HCT116 (cell line): ENCODE measurements at regions not wholly inside any gene's neighbourhood (a gene's known extent, or its start where the extent isn't known, plus 50 kb on each side); places are given as distances from the start of the nearest gene placed in this dataset.

Experiments
- ATAC-seq: fragments of 200-7000 bp; cut with Tn5 transposase; 2 replicates; pipeline ENCODE4 v1.9.1; 2020; ENCODE audit warnings: mild to moderate bottlenecking, moderate library complexity
- BruUV-seq: library from RNA; stranded (reverse); fragments of 400-500 nt; replicated peaks from 2 replicates; lab custom pipeline; 2021; lab: Mats Ljungman, UMichigan
- CTCF ChIA-PET: fragments of 300-600 bp; sonication (Branson Sonifier 250); formaldehyde crosslinking; loops from one replicate; lab custom pipeline; 2021; ENCODE audit warnings: antibody characterized with exemption; lab: Charles Lee
- POLR2A ChIA-PET: fragments of 300-600, 350-600 bp; sonication (Branson Sonifier 250); formaldehyde crosslinking; loops from one replicate; lab custom pipeline; 2021; ENCODE audit warnings: antibody characterized with exemption; lab: Charles Lee
- RAD21 ChIA-PET, 2 experiments: fragments of 300-600 bp; sonication (Branson Sonifier 250); formaldehyde crosslinking; loops; one replicate each; lab custom pipeline; 2023; ENCODE audit warnings: low total read pairs in 2 of 2; ENCODE audit not compliant: uncharacterized antibody in 2 of 2, unreplicated experiment in 2 of 2, low non-redundant PET in 1 of 2; lab: Charles Lee
- DNase-seq: peaks from one replicate; pipeline ENCODE4 v3.0.0-alpha.2; 2010; ENCODE audit warnings: low read depth, low spot score
- H2AFZ ChIP-seq: fragments of 200-600 bp; shearing (Covaris generic), sonication (generic); 2 replicates; pipeline ENCODE4 v1.6.1; 2017; ENCODE audit warnings: low read depth, mixed run types, mixed read lengths, antibody characterized with exemption, low read length; ENCODE audit not compliant: poor library complexity, severe bottlenecking
- H3K27ac ChIP-seq: 2 replicates; pipeline ENCODE4 v1.5.1; 2012; ENCODE audit warnings: low read depth, low read length
- H3K27me3 ChIP-seq: fragments of 200-600 bp; sonication (generic); 2 replicates; pipeline ENCODE4 v1.6.1; 2016; ENCODE audit warnings: mixed run types, low read length, mixed read lengths; ENCODE audit not compliant: insufficient read depth
- H3K36me3 ChIP-seq, 2 experiments: fragments of 200-500 bp in 1 of 2; fragments of 200-600 bp in 1 of 2; sonication (Bioruptor generic) in 1 of 2; sonication (generic) in 1 of 2; 2 replicates each; pipeline versions ENCODE4 v1.5.1 to v1.6.1; 2014 to 2016; ENCODE audit warnings: low read length in 2 of 2, inconsistent platforms in 1 of 2, mixed read lengths in 1 of 2, mixed run types in 1 of 2; ENCODE audit not compliant: insufficient read depth in 2 of 2, control insufficient read depth in 1 of 2
- H3K4me1 ChIP-seq, 2 experiments: fragments of 200-600 bp in 1 of 2; sonication (generic) in 1 of 2; 2 replicates each; pipeline versions ENCODE4 v1.5.1 to v1.6.1; 2012 to 2017; ENCODE audit warnings: low read length in 2 of 2, inconsistent platforms in 1 of 2, mild to moderate bottlenecking in 1 of 2, mixed read lengths in 1 of 2, mixed run types in 1 of 2, moderate library complexity in 1 of 2; ENCODE audit not compliant: insufficient read depth in 2 of 2, control insufficient read depth in 1 of 2
- H3K4me2 ChIP-seq: fragments of 200-600 bp; sonication (generic); 2 replicates; pipeline ENCODE4 v1.6.1; 2017; ENCODE audit warnings: mixed run types, low read length, mixed read lengths
- H3K4me3 ChIP-seq, 2 experiments: fragments of 200-600 bp in 1 of 2; sonication (generic) in 1 of 2; replicated peaks in 1 of 2; 2 replicates each; pipeline ENCODE4 v1.5.1; 2011 to 2016; ENCODE audit warnings: low read length in 2 of 2, control low read depth in 1 of 2, low read depth in 1 of 2, mild to moderate bottlenecking in 1 of 2, mixed read lengths in 1 of 2, mixed run types in 1 of 2
- H3K79me2 ChIP-seq: fragments of 200-600 bp; sonication (generic); 2 replicates; pipeline ENCODE4 v1.6.1; 2017; ENCODE audit warnings: mild to moderate bottlenecking, mixed run types, low read length, moderate library complexity, mixed read lengths; ENCODE audit not compliant: insufficient read depth
- H3K9ac ChIP-seq: fragments of 200-600 bp; sonication (generic); 2 replicates; pipeline ENCODE4 v1.6.1; 2016; ENCODE audit warnings: low read length, mixed read lengths
- H3K9me2 ChIP-seq: fragments of 200-600 bp; sonication (generic), shearing (Covaris generic); 2 replicates; pipeline ENCODE4 v1.6.1; 2017; ENCODE audit warnings: mixed run types, mild to moderate bottlenecking, moderate library complexity; ENCODE audit not compliant: insufficient read depth
- H3K9me3 ChIP-seq, 2 experiments: fragments of 200-500 bp in 1 of 2; fragments of 200-600 bp in 1 of 2; sonication (Bioruptor generic) in 1 of 2; sonication (generic) in 1 of 2; 2 replicates each; pipeline ENCODE4 v1.6.1; 2014 to 2017; ENCODE audit warnings: low read length in 2 of 2, mixed read lengths in 2 of 2, inconsistent platforms in 1 of 2, low read depth in 1 of 2, mild to moderate bottlenecking in 1 of 2, mixed run types in 1 of 2, moderate library complexity in 1 of 2; ENCODE audit not compliant: control insufficient read depth in 1 of 2, insufficient read depth in 1 of 2
- H4K20me1 ChIP-seq: fragments of 200-600 bp; sonication (generic), shearing (Covaris generic); 2 replicates; pipeline ENCODE4 v1.6.1; 2017; ENCODE audit warnings: mixed run types, mild to moderate bottlenecking, moderate library complexity; ENCODE audit not compliant: insufficient read depth
- CTCF ChIP-seq, 3 experiments: fragments of 200-600 bp in 1 of 3; sonication (generic) in 1 of 3; IDR thresholded peaks in 2 of 3; conservative IDR thresholded peaks in 1 of 3; 2 replicates each; pipeline ENCODE4 v1.5.1; 2012 to 2017; ENCODE audit warnings: low read depth in 2 of 3, low read length in 2 of 3, antibody characterized with exemption in 1 of 3, borderline replicate concordance in 1 of 3, control low read depth in 1 of 3, mild to moderate bottlenecking in 1 of 3, mixed read lengths in 1 of 3, mixed run types in 1 of 3, moderate library complexity in 1 of 3; ENCODE audit not compliant: insufficient read depth in 1 of 3
- EGR1 ChIP-seq: IDR thresholded peaks from 2 replicates; pipeline ENCODE4 v1.6.1; 2012; ENCODE audit warnings: low read depth
- ELF1 ChIP-seq: IDR thresholded peaks from 2 replicates; pipeline ENCODE4 v1.6.1; 2012; ENCODE audit warnings: low read depth, borderline replicate concordance
- EZH2 ChIP-seq: fragments of 200-600 bp; sonication (generic); IDR thresholded peaks from 2 replicates; pipeline ENCODE4 v1.6.1; 2017; ENCODE audit warnings: antibody characterized with exemption, mixed run types
- EZH2phosphoT487 ChIP-seq: fragments of 200-600 bp; IDR thresholded peaks from 2 replicates; pipeline ENCODE4 v1.6.1; 2018; ENCODE audit warnings: antibody characterized with exemption, borderline replicate concordance
- FOSL1 ChIP-seq: IDR thresholded peaks from 2 replicates; pipeline ENCODE4 v1.6.1; 2012; ENCODE audit warnings: low read depth
- JUND ChIP-seq: IDR thresholded peaks from 2 replicates; pipeline ENCODE4 v1.6.1; 2012
- RAD21 ChIP-seq: IDR thresholded peaks from 2 replicates; pipeline ENCODE4 v1.6.1; 2012; ENCODE audit warnings: low read depth, mild to moderate bottlenecking
- SIN3A ChIP-seq: IDR thresholded peaks from 2 replicates; pipeline ENCODE4 v1.6.1; 2012; ENCODE audit warnings: low read depth
- YY1 ChIP-seq: IDR thresholded peaks from 2 replicates; pipeline ENCODE4 v1.6.1; 2011; ENCODE audit warnings: low read length, low read depth, moderate library complexity, mild to moderate bottlenecking; ENCODE audit not compliant: insufficient replicate concordance; ENCODE audit errors: extremely low read depth
- ZBTB33 ChIP-seq: IDR thresholded peaks from 2 replicates; pipeline ENCODE4 v1.6.1; 2011; ENCODE audit warnings: mild to moderate bottlenecking, low read length, moderate library complexity; ENCODE audit not compliant: insufficient replicate concordance; ENCODE audit errors: extremely low read depth
- ZFX ChIP-seq: fragments of 450-650 bp; IDR thresholded peaks from 2 replicates; pipeline ENCODE4 v1.6.1; 2017
- ZNF274 ChIP-seq: fragments of 200-500 bp; sonication (Bioruptor generic); IDR thresholded peaks from 2 replicates; pipeline ENCODE4 v1.6.1; 2014; ENCODE audit warnings: mild to moderate bottlenecking, low read depth, low read length, inconsistent platforms
- intact Hi-C: fragments of 100-400 bp; cut with micrococcal nuclease; formaldehyde crosslinking; loops from 2 replicates; pipeline ENCODE4 v1.10.0; 2022
- TF ChIP-seq, protein P1 (sequence below): IDR thresholded peaks from 2 replicates; pipeline ENCODE4 v1.6.1; 2012; ENCODE audit warnings: low read depth
- TF ChIP-seq, protein P2 (sequence below): IDR thresholded peaks from 2 replicates; pipeline ENCODE4 v1.6.1; 2012

- CTCF ChIA-PET, result no interaction called here
- intact Hi-C loops, result no loop called here
- H3K27ac ChIP-seq, result no peak overlapping the region
Measured at GRCh38 chr6:145383428-145383827, 351.9 kb downstream of the EPM2A start.

DNA sequence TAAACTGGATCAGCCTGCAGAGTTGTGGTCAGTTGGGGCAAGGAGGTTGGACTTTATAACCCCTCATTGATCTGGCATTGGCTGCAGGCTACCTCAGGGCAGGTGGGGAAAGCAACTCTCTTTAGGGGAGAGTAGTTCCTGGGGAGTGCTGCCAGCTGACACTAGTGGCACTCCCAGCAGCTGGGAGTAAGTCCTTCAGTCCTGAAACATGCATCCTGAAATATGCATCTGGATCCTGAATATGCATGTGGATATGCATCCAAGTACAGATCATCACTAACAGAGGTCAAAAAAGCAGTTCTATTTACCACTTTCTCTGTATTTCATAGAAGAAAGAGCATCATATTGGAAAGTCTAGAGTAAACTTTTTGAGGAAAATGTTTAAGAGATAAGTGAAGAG lies 350.8 kb downstream of the EPM2A start:
- Histone ChIP-seq H3K27ac (no peak overlapping the region), H3K36me3 (no peaks in the 10 kb centered on the region), H3K79me2 (no peaks in the 10 kb centered on the region), H3K9ac (no peak overlapping the region), H3K27me3 (no peaks in the 10 kb centered on the region), H2AFZ (no peak overlapping the region), H3K4me3 (no peak overlapping the region), H3K9me2 (no peaks in the 10 kb centered on the region), H3K4me2 (no peak overlapping the region), H3K9me3 (no peaks in the 10 kb centered on the region), H4K20me1 (no peaks in the 10 kb centered on the region), H3K4me1 (no peaks in the 10 kb centered on the region)
- no peak for ATAC-seq
- ChIA-PET RAD21 (no interaction called here), CTCF (no interaction called here), POLR2A (no interaction called here)
- intact Hi-C loops, result no loop called here
- no peak for DNase-seq
- no TSS peak for BruUV-seq
- no peak for TF ChIP-seq SIN3A
- TF ChIP-seq, protein P1, sequence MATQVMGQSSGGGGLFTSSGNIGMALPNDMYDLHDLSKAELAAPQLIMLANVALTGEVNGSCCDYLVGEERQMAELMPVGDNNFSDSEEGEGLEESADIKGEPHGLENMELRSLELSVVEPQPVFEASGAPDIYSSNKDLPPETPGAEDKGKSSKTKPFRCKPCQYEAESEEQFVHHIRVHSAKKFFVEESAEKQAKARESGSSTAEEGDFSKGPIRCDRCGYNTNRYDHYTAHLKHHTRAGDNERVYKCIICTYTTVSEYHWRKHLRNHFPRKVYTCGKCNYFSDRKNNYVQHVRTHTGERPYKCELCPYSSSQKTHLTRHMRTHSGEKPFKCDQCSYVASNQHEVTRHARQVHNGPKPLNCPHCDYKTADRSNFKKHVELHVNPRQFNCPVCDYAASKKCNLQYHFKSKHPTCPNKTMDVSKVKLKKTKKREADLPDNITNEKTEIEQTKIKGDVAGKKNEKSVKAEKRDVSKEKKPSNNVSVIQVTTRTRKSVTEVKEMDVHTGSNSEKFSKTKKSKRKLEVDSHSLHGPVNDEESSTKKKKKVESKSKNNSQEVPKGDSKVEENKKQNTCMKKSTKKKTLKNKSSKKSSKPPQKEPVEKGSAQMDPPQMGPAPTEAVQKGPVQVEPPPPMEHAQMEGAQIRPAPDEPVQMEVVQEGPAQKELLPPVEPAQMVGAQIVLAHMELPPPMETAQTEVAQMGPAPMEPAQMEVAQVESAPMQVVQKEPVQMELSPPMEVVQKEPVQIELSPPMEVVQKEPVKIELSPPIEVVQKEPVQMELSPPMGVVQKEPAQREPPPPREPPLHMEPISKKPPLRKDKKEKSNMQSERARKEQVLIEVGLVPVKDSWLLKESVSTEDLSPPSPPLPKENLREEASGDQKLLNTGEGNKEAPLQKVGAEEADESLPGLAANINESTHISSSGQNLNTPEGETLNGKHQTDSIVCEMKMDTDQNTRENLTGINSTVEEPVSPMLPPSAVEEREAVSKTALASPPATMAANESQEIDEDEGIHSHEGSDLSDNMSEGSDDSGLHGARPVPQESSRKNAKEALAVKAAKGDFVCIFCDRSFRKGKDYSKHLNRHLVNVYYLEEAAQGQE, result no peak
- no peak for TF ChIP-seq FOSL1
- no peak for TF ChIP-seq EGR1
- no peak for TF ChIP-seq RAD21
- TF ChIP-seq, protein P2, sequence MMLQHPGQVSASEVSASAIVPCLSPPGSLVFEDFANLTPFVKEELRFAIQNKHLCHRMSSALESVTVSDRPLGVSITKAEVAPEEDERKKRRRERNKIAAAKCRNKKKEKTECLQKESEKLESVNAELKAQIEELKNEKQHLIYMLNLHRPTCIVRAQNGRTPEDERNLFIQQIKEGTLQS, result no peak
- no peak for TF ChIP-seq ZFX
- TF ChIP-seq CTCF (IDR thresholded peaks at IDR 0.05 in 2 of 3, conservative IDR thresholded peaks at IDR 0.05 in 1 of 3; ENCODE audit: borderline replicate concordance in 1 of 3, insufficient read depth in 1 of 3, low read depth in 2 of 3, low read length in 2 of 3), result no peak
- TF ChIP-seq ZNF274, result no peak
- TF ChIP-seq ZBTB33, result no peak
- no peak for TF ChIP-seq JUND

More at GRCh38 chr6:145383428-145383827, 351.9 kb downstream of the EPM2A start:
- BruUV-seq, result no TSS peak
- Histone ChIP-seq H3K4me3 (no peak overlapping the region), H4K20me1 (no peaks in the 10 kb centered on the region), H3K9me3 (no peaks in the 10 kb centered on the region), H3K27me3 (no peaks in the 10 kb centered on the region), H3K9me2 (no peaks in the 10 kb centered on the region), H3K36me3 (no peaks in the 10 kb centered on the region), H3K4me2 (no peak overlapping the region), H3K79me2 (no peaks in the 10 kb centered on the region), H3K4me1 (no peaks in the 10 kb centered on the region), H2AFZ (no peak overlapping the region), H3K9ac (no peak overlapping the region)
- DNase-seq, result no peak
- POLR2A ChIA-PET, result no interaction called here
- no peak for ATAC-seq
- TF ChIP-seq FOSL1 (no peak), ZNF274 (no peak), JUND (no peak), YY1 (no peak), EZH2 (no peak), ELF1 (no peak), EZH2phosphoT487 (no peak)
- RAD21 ChIA-PET, result no interaction called here
